ENCODE measurements at regions not wholly inside any gene's neighbourhood (a gene's known extent, or its start where the extent isn't known, plus 50 kb on each side); places are given as distances from the start of the nearest gene placed in this dataset.
"Not testable (repeated sequence)": the region's sequence is repeated elsewhere in the genome, so short reads cannot be mapped to it uniquely, and the experiment has no call there.

DNA sequence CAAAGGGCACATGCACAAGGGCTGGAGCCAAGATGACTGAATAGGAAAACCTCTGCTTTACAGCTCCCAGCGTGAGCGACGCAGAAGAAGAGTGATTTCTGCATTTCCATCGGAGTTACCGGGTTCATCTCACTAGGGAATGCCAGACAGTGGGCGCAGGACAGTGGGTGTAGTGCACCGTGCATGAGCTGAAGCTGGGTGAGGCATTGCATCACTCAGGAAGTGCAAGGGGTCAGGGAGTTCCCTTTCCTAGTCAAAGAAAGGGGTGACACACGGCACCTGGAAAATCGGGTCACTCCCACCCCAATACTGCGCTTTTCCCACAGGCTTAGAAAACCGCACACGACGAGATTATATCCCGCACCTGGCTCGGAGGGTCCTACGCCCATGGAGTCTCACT, 64.5 kb upstream of the HTR1E start:
- not testable (repeated sequence) for DNase-seq; H3K4me3 ChIP-seq (ENCODE audit: low read length); H3K4me1 ChIP-seq (ENCODE audit: control insufficient read depth, insufficient read depth, low read length); H3K27ac ChIP-seq (ENCODE audit: low read length); H3K27me3 ChIP-seq (ENCODE audit: control insufficient read depth, insufficient read depth, low read length); H3K9me3 ChIP-seq (ENCODE audit: control insufficient read depth, low read depth, low read length); H3K36me3 ChIP-seq (ENCODE audit: control insufficient read depth, insufficient read depth, low read length)
- WGBS (ENCODE audit: insufficient coverage, low lambda C conversion rate): no CpG with 5 or more reads among the region's 16 CpGs

DNA sequence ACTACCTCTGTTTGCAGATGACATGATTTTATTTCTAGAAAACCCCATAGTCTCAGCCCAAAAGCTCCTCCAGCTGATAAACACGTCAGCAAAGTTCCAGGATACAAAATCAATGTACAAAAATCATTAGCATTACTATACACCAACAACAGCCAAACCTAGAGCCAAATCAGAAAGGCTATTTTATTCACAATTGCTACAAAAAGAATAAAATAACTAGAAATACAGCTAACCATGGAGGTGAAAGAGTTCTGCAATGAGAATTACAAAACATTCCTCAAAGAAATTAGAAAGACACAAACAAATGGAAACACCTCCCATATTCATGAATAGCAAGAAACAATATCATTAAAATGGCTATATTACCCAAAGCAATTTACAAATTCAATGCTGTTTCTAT, 65.6 kb upstream of the HTR1E start:
- peaks cover 4% of the 10 kb centered on the region for H3K9me3 ChIP-seq (ENCODE audit: control insufficient read depth, low read depth, low read length)
- WGBS (ENCODE audit: insufficient coverage, low lambda C conversion rate): no CpG with 5 or more reads among the region's 1 CpG
- H3K4me1 ChIP-seq (ENCODE audit: control insufficient read depth, insufficient read depth, low read length): no peaks in the 10 kb centered on the region
- H3K27me3 ChIP-seq (ENCODE audit: control insufficient read depth, insufficient read depth, low read length): no peaks in the 10 kb centered on the region
- H3K27ac ChIP-seq (ENCODE audit: low read length): no peak overlapping the region
- DNase-seq: no peak
- H3K36me3 ChIP-seq (ENCODE audit: control insufficient read depth, insufficient read depth, low read length): no peaks in the 10 kb centered on the region
- H3K4me3 ChIP-seq (ENCODE audit: low read length): no peak overlapping the region

DNA sequence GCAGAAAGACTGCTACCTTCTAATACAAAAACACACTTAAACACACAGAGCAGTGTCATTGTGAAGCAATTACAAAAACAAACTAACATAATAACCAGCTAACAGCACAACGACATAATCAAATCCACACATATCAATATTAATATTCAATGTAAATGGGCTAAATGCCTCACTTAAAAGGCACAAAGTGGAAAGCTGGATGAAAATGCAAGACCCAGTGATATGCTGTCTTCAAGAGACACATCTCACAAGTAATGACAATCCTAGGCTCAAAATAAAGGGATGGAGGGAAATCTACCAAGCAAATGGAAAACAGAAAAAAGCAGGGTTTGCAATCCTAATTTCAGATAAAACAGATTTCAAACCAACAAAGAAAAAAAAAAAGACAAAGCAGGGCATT, 67.8 kb upstream of the HTR1E start:
- 100% methylated on average over 1 of the region's 1 CpG for WGBS (ENCODE audit: insufficient coverage, low lambda C conversion rate)
- Histone ChIP-seq H3K27ac (ENCODE audit: low read length) (no peak overlapping the region), H3K4me3 (ENCODE audit: low read length) (no peak overlapping the region), H3K4me1 (ENCODE audit: control insufficient read depth, insufficient read depth, low read length) (no peaks in the 10 kb centered on the region), H3K27me3 (ENCODE audit: control insufficient read depth, insufficient read depth, low read length) (no peaks in the 10 kb centered on the region), H3K9me3 (ENCODE audit: control insufficient read depth, low read depth, low read length) (peaks cover 4% of the 10 kb centered on the region), H3K36me3 (ENCODE audit: control insufficient read depth, insufficient read depth, low read length) (no peaks in the 10 kb centered on the region)
- DNase-seq: no peak

DNA sequence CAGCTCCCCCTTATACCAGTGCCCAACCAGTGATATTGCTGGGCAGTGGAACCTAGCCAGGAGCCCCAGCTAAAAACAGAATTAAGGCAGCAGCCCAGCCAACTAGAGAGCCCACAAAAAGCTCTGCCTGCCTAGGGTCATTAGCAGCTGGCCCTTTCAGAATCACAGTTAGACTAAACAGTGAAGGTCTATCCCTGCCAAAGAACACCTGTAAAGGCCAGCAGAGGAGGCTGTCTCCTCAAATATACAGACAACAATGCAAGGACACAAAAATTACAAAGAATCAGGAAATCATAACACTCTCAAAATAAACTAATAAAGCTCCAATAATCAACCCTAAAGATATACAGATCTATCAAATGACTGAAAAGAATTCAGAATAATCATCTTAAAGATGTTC, 77.8 kb upstream of the HTR1E start:
- Histone ChIP-seq H3K9me3 (ENCODE audit: control insufficient read depth, low read depth, low read length) (no peaks in the 10 kb centered on the region), H3K4me3 (ENCODE audit: low read length) (no peak overlapping the region), H3K27me3 (ENCODE audit: control insufficient read depth, insufficient read depth, low read length) (no peaks in the 10 kb centered on the region), H3K4me1 (ENCODE audit: control insufficient read depth, insufficient read depth, low read length) (no peaks in the 10 kb centered on the region), H3K36me3 (ENCODE audit: control insufficient read depth, insufficient read depth, low read length) (no peaks in the 10 kb centered on the region), H3K27ac (ENCODE audit: low read length) (no peak overlapping the region)
- DNase-seq: no peak

DNA sequence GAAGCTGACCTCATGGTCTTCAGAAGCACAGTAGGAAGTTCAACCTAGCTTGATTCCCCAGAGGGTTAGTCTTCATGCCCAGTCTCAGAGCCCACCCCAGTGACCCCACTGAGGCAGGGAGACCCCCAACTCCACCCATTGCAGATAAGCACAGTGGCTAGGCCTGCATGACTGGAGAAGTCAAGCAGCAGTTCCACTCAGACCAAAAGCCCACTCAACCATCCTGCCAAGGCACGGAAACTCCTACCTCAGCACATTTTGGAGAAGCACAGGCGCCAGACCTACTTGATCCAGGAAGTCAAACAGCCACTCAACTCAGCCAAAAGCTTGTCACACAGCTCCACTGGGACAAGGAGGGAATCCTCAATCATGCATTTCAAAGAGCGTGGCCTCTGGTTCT, 78.4 kb upstream of the HTR1E start:
- no peaks in the 10 kb centered on the region for H3K9me3 ChIP-seq (ENCODE audit: control insufficient read depth, low read depth, low read length)
- WGBS (ENCODE audit: insufficient coverage, low lambda C conversion rate): no CpG with 5 or more reads among the region's 3 CpGs
- H3K27me3 ChIP-seq (ENCODE audit: control insufficient read depth, insufficient read depth, low read length): no peaks in the 10 kb centered on the region
- H3K4me3 ChIP-seq (ENCODE audit: low read length): no peak overlapping the region
- no peak for DNase-seq
- H3K36me3 ChIP-seq (ENCODE audit: control insufficient read depth, insufficient read depth, low read length): no peaks in the 10 kb centered on the region
- H3K4me1 ChIP-seq (ENCODE audit: control insufficient read depth, insufficient read depth, low read length): no peaks in the 10 kb centered on the region
- no peak overlapping the region for H3K27ac ChIP-seq (ENCODE audit: low read length)

DNA sequence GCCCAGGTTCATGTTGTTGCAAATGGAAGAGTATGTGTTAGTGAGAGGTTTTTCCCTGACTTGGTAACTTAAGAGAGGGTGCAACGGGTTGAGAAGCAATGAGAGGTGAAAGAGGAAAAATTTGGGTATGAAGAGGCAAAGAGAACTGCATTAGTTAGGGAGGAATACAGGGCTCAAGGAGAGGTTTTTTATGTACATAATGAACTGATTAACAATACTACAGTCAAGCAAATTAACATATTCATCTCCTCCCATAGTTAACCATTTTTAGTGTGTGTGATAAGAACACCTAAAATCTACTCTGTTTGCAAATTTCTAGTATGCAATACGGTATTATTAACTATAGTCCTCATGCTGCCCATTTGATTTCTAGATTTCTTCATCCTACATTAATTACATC, 79.5 kb upstream of the HTR1E start:
- H3K36me3 ChIP-seq (ENCODE audit: control insufficient read depth, insufficient read depth, low read length): no peaks in the 10 kb centered on the region
- H3K9me3 ChIP-seq (ENCODE audit: control insufficient read depth, low read depth, low read length): no peaks in the 10 kb centered on the region
- no peaks in the 10 kb centered on the region for H3K4me1 ChIP-seq (ENCODE audit: control insufficient read depth, insufficient read depth, low read length)
- no peak overlapping the region for H3K4me3 ChIP-seq (ENCODE audit: low read length)
- H3K27ac ChIP-seq (ENCODE audit: low read length): no peak overlapping the region
- DNase-seq: no peak
- H3K27me3 ChIP-seq (ENCODE audit: control insufficient read depth, insufficient read depth, low read length): no peaks in the 10 kb centered on the region
- WGBS (ENCODE audit: insufficient coverage, low lambda C conversion rate): 100% methylated on average over 2 of the region's 2 CpGs

DNA sequence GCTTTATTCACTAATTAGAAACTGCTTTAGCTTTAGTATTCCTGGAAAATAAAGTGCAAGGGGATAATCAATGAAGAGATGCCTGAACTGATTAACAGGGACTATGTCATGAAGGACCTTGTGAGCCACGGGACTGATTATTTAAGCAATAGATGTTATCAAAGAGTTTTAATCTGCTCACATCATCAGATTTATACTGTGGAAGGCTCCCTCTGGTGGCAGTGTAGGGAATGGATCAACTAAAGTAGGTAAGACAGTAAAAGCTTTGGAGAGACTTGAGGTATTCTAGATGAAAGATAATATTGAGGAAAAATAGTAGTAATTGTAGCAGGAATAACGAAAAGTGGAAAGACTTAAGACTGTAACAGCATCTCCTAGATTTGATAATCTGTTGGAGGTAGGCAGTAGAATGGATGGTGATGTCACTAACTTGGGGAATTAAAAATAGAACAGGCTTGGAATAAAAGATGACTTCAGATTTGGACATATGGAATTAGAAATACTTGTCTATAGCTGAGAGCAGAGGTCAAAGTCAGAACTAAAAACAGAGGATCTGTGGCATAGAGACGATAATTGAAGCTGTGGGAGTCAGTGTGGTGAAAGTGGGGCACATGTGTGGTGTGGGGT, 80.3 kb upstream of the HTR1E start:
- Histone ChIP-seq H3K36me3 (ENCODE audit: control insufficient read depth, insufficient read depth, low read length) (no peaks in the 10 kb centered on the region), H3K27me3 (ENCODE audit: control insufficient read depth, insufficient read depth, low read length) (no peaks in the 10 kb centered on the region), H3K4me1 (ENCODE audit: control insufficient read depth, insufficient read depth, low read length) (no peaks in the 10 kb centered on the region), H3K27ac (ENCODE audit: low read length) (no peak overlapping the region), H3K4me3 (ENCODE audit: low read length) (no peak overlapping the region), H3K9me3 (ENCODE audit: control insufficient read depth, low read depth, low read length) (no peaks in the 10 kb centered on the region)
- 38% methylated on average over 3 of the region's 3 CpGs for WGBS (ENCODE audit: insufficient coverage, low lambda C conversion rate)
- peak; percentile 11 to 12 for DNase-seq

DNA sequence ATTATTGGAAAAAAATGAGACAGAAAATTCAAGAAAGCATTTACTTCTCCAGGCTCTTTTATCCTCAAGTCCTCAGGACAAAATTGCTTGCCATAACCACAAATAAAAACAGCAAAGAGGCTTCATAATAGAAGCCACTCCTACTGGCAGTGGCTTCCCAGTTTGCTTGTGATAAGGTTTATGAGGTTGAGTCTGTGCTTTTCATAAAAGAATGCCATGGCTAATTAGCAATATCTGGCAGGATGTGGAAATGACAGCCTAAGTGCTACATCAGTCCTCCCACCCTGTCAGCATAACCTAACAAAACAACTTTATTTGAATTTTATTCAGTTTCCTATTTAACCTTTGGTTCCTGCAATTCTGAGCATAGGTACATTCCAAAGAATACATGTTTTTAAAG, 80.9 kb upstream of the HTR1E start:
- DNase-seq: peak; percentile 7 to 15

DNA sequence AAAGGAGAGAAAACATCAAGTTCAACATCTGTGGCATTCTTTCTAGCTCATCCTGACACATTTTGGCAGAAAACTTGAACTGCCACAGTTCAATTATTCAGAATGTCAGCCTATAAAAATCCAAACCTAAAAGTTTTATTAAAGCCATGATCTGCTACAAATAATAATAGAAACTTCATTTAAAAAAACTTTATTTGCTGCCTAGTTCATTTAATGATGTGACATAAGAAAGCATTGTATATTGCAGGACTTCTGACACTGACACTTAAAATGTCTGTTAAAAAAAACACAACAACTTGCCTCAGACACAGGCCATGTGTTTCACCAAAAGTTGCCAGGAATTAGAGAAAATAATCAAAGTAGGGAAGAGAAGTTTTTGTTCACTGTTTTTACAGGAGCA, 88.3 kb upstream of the HTR1E start:
- DNase-seq: no peak
- Histone ChIP-seq H3K36me3 (ENCODE audit: control insufficient read depth, insufficient read depth, low read length) (no peaks in the 10 kb centered on the region), H3K27me3 (ENCODE audit: control insufficient read depth, insufficient read depth, low read length) (no peaks in the 10 kb centered on the region), H3K4me3 (ENCODE audit: low read length) (no peak overlapping the region), H3K27ac (ENCODE audit: low read length) (no peak overlapping the region), H3K4me1 (ENCODE audit: control insufficient read depth, insufficient read depth, low read length) (no peaks in the 10 kb centered on the region), H3K9me3 (ENCODE audit: control insufficient read depth, low read depth, low read length) (no peaks in the 10 kb centered on the region)

More for the DNA sequence above, 80.9 kb upstream of the HTR1E start:
- no peaks in the 10 kb centered on the region for H3K9me3 ChIP-seq (ENCODE audit: control insufficient read depth, low read depth, low read length)
- H3K4me1 ChIP-seq (ENCODE audit: control insufficient read depth, insufficient read depth, low read length): no peaks in the 10 kb centered on the region
- no peaks in the 10 kb centered on the region for H3K27me3 ChIP-seq (ENCODE audit: control insufficient read depth, insufficient read depth, low read length)
- H3K36me3 ChIP-seq (ENCODE audit: control insufficient read depth, insufficient read depth, low read length): no peaks in the 10 kb centered on the region
- H3K27ac ChIP-seq (ENCODE audit: low read length): no peak overlapping the region
- H3K4me3 ChIP-seq (ENCODE audit: low read length): no peak overlapping the region

DNA sequence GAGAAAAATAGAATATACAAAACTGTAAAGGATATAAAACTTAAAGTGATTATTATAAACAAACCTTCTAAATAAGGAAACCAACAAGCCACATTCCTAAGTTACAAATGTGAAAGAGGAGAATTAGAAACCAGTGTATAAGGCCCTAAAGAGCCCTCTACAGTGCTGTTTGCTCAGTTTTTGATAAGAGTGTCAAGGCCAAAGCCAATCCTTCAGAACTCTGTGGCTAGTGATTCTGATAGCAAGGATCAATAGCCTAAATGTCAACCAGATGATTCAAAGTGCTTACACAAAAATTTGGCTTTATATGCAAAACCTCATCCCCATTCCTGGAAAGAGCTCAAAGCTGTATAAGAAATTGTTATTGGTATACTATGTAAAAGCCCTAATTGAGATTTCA, 104.6 kb upstream of the HTR1E start:
- DNase-seq: no peak
- Histone ChIP-seq H3K9me3 (ENCODE audit: control insufficient read depth, low read depth, low read length) (no peaks in the 10 kb centered on the region), H3K27me3 (ENCODE audit: control insufficient read depth, insufficient read depth, low read length) (no peaks in the 10 kb centered on the region), H3K4me1 (ENCODE audit: control insufficient read depth, insufficient read depth, low read length) (no peaks in the 10 kb centered on the region), H3K4me3 (ENCODE audit: low read length) (no peak overlapping the region), H3K27ac (ENCODE audit: low read length) (no peak overlapping the region), H3K36me3 (ENCODE audit: control insufficient read depth, insufficient read depth, low read length) (no peaks in the 10 kb centered on the region)

DNA sequence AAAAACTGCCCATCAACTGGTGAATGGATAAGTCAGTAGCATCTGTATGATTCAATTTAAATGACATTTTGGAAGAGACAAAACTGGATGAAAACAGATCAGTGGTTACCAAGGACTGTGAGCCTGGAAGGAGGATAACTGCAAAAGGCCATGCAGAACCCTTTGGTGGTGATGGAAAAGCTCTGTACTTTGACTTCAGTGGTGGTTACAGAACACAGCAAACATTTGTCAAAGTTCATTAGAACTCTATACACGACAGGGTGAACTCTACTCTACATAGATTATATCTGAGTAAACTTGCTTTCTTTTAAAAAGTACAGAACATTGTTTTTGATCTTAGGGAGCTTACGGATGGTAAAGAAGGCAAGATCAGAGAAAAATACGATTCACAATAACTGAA, 111.9 kb upstream of the HTR1E start:
- H3K4me1 ChIP-seq (ENCODE audit: control insufficient read depth, insufficient read depth, low read length): peaks cover 2% of the 10 kb centered on the region
- no peaks in the 10 kb centered on the region for H3K27me3 ChIP-seq (ENCODE audit: control insufficient read depth, insufficient read depth, low read length)
- H3K36me3 ChIP-seq (ENCODE audit: control insufficient read depth, insufficient read depth, low read length): no peaks in the 10 kb centered on the region
- peak; percentile 16 to 29 for DNase-seq
- H3K4me3 ChIP-seq (ENCODE audit: low read length): no peak overlapping the region
- no peak overlapping the region for H3K27ac ChIP-seq (ENCODE audit: low read length)
- WGBS (ENCODE audit: insufficient coverage, low lambda C conversion rate): 0% methylated on average over 1 of the region's 3 CpGs
- no peaks in the 10 kb centered on the region for H3K9me3 ChIP-seq (ENCODE audit: control insufficient read depth, low read depth, low read length)
